WTC11 (cell line): ENCODE measurements at regions not wholly inside any gene's neighbourhood (a gene's known extent, or its start where the extent isn't known, plus 50 kb on each side); places are given as distances from the start of the nearest gene placed in this dataset.

Experiments used
- ATAC-seq: fragments of 200-7000 bp; cut with Tn5 transposase; 2 replicates; pipeline ENCODE4 v1.10.0; 2021; ENCODE audit warnings: mild to moderate bottlenecking, moderate library complexity
- CTCF ChIA-PET: fragments of 300-600 bp; sonication (Branson Sonifier 250); formaldehyde crosslinking; loops from one replicate; lab custom pipeline; 2021; ENCODE audit warnings: antibody characterized with exemption; lab: Charles Lee
- POLR2A ChIA-PET: fragments of 350-600 bp; sonication (Branson Sonifier 250); formaldehyde crosslinking; loops from one replicate; lab custom pipeline; 2021; ENCODE audit warnings: antibody characterized with exemption; lab: Charles Lee
- DNase-seq: peaks from one replicate; pipeline ENCODE4 v3.0.0; 2021; ENCODE audit warnings: low spot score
- H3K27ac Mint-ChIP-seq: 2 replicates; pipeline ENCODE4 v1.8.0; 2021; ENCODE audit warnings: mixed read lengths
- H3K27me3 Mint-ChIP-seq: 2 replicates; pipeline ENCODE4 v1.8.0; 2021; ENCODE audit warnings: low read depth, mild to moderate bottlenecking, moderate library complexity, mixed read lengths
- H3K36me3 Mint-ChIP-seq: 2 replicates; pipeline ENCODE4 v1.8.0; 2021; ENCODE audit warnings: mixed read lengths
- H3K4me1 Mint-ChIP-seq: 2 replicates; pipeline ENCODE4 v1.8.0; 2022; ENCODE audit warnings: mixed read lengths
- H3K4me3 Mint-ChIP-seq: 2 replicates; pipeline ENCODE4 v1.8.0; 2021; ENCODE audit warnings: mild to moderate bottlenecking, moderate library complexity, mixed read lengths
- H3K9me3 Mint-ChIP-seq: 2 replicates; pipeline ENCODE4 v1.8.0; 2021; ENCODE audit warnings: mixed read lengths
- AR ChIP-seq: fragments of 250-450 bp; sonication (Bioruptor Pico); IDR thresholded peaks from 2 replicates; pipeline ENCODE4 v1.9.0; 2021; ENCODE audit warnings: mild to moderate bottlenecking
- ATF2 ChIP-seq: sonication (generic); formaldehyde crosslinking; IDR thresholded peaks from 2 replicates; pipeline ENCODE4 v1.8.1; 2022; ENCODE audit warnings: low read depth, missing genetic modification reagents, borderline replicate concordance
- ATF3 ChIP-seq: sonication (generic); formaldehyde crosslinking; conservative IDR thresholded peaks from 2 replicates; pipeline ENCODE4 v1.8.1; 2022; ENCODE audit warnings: mild to moderate bottlenecking, missing genetic modification reagents
- E2F4 ChIP-seq: sonication (generic); formaldehyde crosslinking; IDR thresholded peaks from 2 replicates; pipeline ENCODE4 v1.8.1; 2022; ENCODE audit warnings: low read depth, mild to moderate bottlenecking, moderate library complexity, missing genetic modification reagents, borderline replicate concordance
- GTF2I ChIP-seq: fragments of 250-450 bp; sonication (Bioruptor Pico); conservative IDR thresholded peaks from 2 replicates; pipeline ENCODE4 v1.4.0; 2021; ENCODE audit warnings: mild to moderate bottlenecking
- KAT7 ChIP-seq: sonication (generic); formaldehyde crosslinking; IDR thresholded peaks from 2 replicates; pipeline ENCODE4 v1.8.1; 2023; ENCODE audit warnings: missing genetic modification reagents, mild to moderate bottlenecking, borderline replicate concordance
- MXD4 ChIP-seq: fragments of 250-450 bp; sonication (Bioruptor Pico); IDR thresholded peaks from 2 replicates; pipeline ENCODE4 v1.8.0; 2021; ENCODE audit warnings: mild to moderate bottlenecking, moderate library complexity, borderline replicate concordance
- ZBTB43 ChIP-seq: sonication (generic); formaldehyde crosslinking; IDR thresholded peaks from 2 replicates; pipeline ENCODE4 v1.8.1; 2023; ENCODE audit warnings: mild to moderate bottlenecking, missing genetic modification reagents
- ZNF317 ChIP-seq: sonication (generic); formaldehyde crosslinking; IDR thresholded peaks from 2 replicates; pipeline ENCODE4 v1.8.1; 2023; ENCODE audit warnings: low read depth, mild to moderate bottlenecking, moderate library complexity, missing genetic modification reagents, borderline replicate concordance
- ZNF423 ChIP-seq: fragments of 250-450 bp; sonication (Bioruptor Pico); IDR thresholded peaks from 2 replicates; pipeline ENCODE4 v2.1.2; 2022; ENCODE audit warnings: mild to moderate bottlenecking, moderate library complexity
- ZNF512 ChIP-seq: sonication (generic); formaldehyde crosslinking; IDR thresholded peaks from 2 replicates; pipeline ENCODE4 v1.8.1; 2022; ENCODE audit warnings: missing genetic modification reagents, borderline replicate concordance
- TF ChIP-seq, protein P1 (sequence below): sonication (generic); formaldehyde crosslinking; IDR thresholded peaks from 2 replicates; pipeline ENCODE4 v1.8.1; 2023; ENCODE audit warnings: mild to moderate bottlenecking, missing genetic modification reagents, moderate library complexity
- TF ChIP-seq, protein P2 (sequence below): fragments of 250-450 bp; sonication (Bioruptor Pico); conservative IDR thresholded peaks from 2 replicates; pipeline ENCODE4 v1.9.0; 2021; ENCODE audit warnings: mild to moderate bottlenecking
- TF ChIP-seq, protein P3 (sequence below): fragments of 250-450 bp; sonication (Bioruptor Pico); IDR thresholded peaks from 2 replicates; pipeline ENCODE4 v1.9.0; 2021; ENCODE audit warnings: mild to moderate bottlenecking, borderline replicate concordance

DNA sequence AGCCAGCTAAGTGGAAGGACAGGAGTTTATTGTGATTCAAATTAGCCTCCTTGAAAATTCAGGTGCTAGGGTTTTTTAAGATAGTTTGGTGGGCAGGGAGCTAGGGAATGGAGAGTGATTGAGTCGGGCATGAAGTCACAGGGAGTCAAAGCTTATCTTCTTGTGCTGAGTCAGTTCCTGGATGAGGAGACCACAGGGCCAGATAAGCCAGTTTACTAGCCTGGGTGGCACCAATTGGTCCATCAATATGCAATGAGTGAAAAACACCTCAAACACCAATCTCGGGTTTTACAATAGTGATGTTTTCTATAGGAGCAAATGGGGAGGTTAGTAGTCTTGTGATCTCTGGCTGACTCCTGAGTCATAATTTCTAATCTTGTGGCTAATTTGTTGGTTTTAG lies 165.1 kb downstream of the ABCC12 start (continued):
- no peak for TF ChIP-seq ZNF423
- TF ChIP-seq E2F4, result no peak
- TF ChIP-seq, protein P1, sequence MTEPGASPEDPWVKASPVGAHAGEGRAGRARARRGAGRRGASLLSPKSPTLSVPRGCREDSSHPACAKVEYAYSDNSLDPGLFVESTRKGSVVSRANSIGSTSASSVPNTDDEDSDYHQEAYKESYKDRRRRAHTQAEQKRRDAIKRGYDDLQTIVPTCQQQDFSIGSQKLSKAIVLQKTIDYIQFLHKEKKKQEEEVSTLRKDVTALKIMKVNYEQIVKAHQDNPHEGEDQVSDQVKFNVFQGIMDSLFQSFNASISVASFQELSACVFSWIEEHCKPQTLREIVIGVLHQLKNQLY (CRISPR knock-in tag), result no peak
- TF ChIP-seq, protein P2, sequence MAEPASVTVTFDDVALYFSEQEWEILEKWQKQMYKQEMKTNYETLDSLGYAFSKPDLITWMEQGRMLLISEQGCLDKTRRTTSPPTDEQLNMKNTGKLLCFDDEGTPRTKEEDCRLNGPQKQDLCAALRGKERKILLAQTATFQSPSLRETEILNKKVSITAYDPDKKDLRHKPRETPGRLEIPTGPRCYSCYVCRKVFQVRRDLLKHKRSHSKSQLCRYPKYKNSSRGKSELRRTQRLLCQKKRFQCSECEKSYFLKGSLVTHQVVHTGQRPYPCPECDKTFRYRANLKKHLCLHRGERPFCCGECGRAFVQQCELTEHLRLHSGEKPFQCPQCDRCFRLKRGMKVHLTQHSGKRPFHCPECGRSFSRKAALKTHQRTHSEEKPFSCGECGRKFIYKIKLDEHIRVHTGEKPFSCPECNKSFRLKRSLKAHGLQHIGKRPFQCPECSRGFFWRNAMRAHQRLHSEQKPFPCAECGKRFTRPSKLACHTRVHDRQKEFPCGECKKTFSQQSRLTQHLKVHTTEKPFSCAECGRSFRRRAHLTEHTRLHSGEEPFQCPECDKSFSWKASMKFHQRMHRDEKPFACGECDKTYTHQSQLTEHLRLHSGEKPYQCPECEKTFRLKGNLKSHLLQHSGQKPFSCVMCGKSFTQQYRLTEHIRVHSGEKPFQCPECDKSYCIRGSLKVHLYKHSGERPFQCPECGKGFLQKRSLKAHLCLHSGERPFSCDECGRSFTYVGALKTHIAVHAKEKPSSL, result no peak
- no peak for TF ChIP-seq GTF2I
- TF ChIP-seq, all 79 proteins: peak for 0

DNA sequence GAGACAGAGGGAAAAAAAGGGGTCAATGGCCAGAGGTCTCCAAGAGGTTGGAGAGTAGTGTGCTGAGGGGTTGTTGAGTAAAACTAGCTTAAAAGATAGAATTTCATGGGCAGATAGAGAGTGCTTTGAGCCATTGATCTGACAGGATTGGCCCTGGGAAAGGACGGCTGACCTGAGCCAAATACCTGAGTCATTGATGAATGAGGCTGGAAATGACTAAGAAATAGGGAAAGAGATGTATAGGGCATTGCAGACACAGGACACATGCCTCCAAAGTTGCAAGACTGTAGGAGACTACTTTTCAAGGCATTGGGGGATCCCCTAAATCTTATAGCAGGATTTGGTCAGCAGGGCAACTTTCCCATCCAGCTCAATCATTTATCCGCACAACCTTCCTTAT lies 168.7 kb downstream of the ABCC12 start:
- ChIA-PET CTCF (interaction anchor here (1.4 to 1.5 kb wide), 2 partner anchors 10 to 17 kb away, joined by 3 to 4 read pairs; no protein-coding TSS in a partner anchor), POLR2A (no interaction called here)
- DNase-seq, result no peak
- H3K36me3 Mint-ChIP-seq, result peaks cover 17% of the 10 kb centered on the region
- H3K4me3 Mint-ChIP-seq, result no peak overlapping the region
- peaks cover 15% of the 10 kb centered on the region for H3K4me1 Mint-ChIP-seq
- H3K27ac Mint-ChIP-seq, result no peak overlapping the region
- H3K9me3 Mint-ChIP-seq, result peaks cover 33% of the 10 kb centered on the region
- peaks cover 7% of the 10 kb centered on the region for H3K27me3 Mint-ChIP-seq
- no peak for ATAC-seq
- TF ChIP-seq, protein P2, result no peak
- TF ChIP-seq ATF2 (CRISPR knock-in tag), result no peak
- TF ChIP-seq ATF3 (CRISPR knock-in tag), result no peak
- TF ChIP-seq, protein P3, sequence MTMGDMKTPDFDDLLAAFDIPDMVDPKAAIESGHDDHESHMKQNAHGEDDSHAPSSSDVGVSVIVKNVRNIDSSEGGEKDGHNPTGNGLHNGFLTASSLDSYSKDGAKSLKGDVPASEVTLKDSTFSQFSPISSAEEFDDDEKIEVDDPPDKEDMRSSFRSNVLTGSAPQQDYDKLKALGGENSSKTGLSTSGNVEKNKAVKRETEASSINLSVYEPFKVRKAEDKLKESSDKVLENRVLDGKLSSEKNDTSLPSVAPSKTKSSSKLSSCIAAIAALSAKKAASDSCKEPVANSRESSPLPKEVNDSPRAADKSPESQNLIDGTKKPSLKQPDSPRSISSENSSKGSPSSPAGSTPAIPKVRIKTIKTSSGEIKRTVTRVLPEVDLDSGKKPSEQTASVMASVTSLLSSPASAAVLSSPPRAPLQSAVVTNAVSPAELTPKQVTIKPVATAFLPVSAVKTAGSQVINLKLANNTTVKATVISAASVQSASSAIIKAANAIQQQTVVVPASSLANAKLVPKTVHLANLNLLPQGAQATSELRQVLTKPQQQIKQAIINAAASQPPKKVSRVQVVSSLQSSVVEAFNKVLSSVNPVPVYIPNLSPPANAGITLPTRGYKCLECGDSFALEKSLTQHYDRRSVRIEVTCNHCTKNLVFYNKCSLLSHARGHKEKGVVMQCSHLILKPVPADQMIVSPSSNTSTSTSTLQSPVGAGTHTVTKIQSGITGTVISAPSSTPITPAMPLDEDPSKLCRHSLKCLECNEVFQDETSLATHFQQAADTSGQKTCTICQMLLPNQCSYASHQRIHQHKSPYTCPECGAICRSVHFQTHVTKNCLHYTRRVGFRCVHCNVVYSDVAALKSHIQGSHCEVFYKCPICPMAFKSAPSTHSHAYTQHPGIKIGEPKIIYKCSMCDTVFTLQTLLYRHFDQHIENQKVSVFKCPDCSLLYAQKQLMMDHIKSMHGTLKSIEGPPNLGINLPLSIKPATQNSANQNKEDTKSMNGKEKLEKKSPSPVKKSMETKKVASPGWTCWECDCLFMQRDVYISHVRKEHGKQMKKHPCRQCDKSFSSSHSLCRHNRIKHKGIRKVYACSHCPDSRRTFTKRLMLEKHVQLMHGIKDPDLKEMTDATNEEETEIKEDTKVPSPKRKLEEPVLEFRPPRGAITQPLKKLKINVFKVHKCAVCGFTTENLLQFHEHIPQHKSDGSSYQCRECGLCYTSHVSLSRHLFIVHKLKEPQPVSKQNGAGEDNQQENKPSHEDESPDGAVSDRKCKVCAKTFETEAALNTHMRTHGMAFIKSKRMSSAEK, result no peak
- TF ChIP-seq ZNF512, result no peak
- TF ChIP-seq E2F4, result no peak
- TF ChIP-seq ZBTB43 (CRISPR knock-in tag), result no peak
- TF ChIP-seq MXD4 (CRISPR knock-in tag), result no peak
- TF ChIP-seq AR, result no peak
- no peak for TF ChIP-seq ZNF317
- no peak for TF ChIP-seq KAT7
